AG09309 (cell line): ENCODE measurements at regions not wholly inside any gene's neighbourhood (a gene's known extent, or its start where the extent isn't known, plus 50 kb on each side); places are given as distances from the start of the nearest gene placed in this dataset.
"Not testable (repeated sequence)": the region's sequence is repeated elsewhere in the genome, so short reads cannot be mapped to it uniquely, and the experiment has no call there.

Source experiments
- DNase-seq: peaks from one replicate; pipeline ENCODE4 v3.0.0-alpha.2; 2010; ENCODE audit warnings: low read depth
- H3K4me3 ChIP-seq: 2 replicates; pipeline ENCODE4 v1.5.1; 2011; ENCODE audit warnings: mild to moderate bottlenecking, low read depth, low read length, moderate library complexity; ENCODE audit not compliant: control insufficient read depth
- TF ChIP-seq, protein P1 (sequence below): IDR thresholded peaks from 2 replicates; pipeline ENCODE4 v1.5.1; 2011; ENCODE audit warnings: mild to moderate bottlenecking, low read depth, low read length, inconsistent platforms; ENCODE audit not compliant: insufficient read depth, control insufficient read depth; ENCODE audit errors: missing control alignments

GRCh38 chr18:51340332-51340731 lies 142.9 kb upstream of the MEX3C start:
- DNase-seq: no peak
- H3K4me3 ChIP-seq: no peak overlapping the region

DNA sequence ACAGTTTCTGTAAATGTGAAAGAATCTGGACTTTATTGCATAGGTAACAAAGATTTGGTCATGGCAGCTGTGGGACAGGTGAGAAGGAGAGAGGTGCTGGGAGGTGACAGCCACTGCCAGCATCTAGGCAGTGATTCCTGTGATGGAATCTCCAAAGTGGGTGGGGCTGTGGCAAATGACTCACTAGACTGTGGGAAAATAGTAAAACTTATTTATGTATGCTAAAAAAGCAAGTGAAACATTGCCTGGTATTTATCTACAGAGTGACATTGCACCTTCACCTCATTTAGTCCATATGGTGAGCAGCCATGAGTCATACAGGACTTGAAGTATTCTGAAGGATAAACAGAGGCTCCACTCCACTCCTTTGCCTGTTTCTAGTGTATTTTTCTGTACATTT lies 145.3 kb upstream of the MEX3C start:
- TF ChIP-seq, protein P1, sequence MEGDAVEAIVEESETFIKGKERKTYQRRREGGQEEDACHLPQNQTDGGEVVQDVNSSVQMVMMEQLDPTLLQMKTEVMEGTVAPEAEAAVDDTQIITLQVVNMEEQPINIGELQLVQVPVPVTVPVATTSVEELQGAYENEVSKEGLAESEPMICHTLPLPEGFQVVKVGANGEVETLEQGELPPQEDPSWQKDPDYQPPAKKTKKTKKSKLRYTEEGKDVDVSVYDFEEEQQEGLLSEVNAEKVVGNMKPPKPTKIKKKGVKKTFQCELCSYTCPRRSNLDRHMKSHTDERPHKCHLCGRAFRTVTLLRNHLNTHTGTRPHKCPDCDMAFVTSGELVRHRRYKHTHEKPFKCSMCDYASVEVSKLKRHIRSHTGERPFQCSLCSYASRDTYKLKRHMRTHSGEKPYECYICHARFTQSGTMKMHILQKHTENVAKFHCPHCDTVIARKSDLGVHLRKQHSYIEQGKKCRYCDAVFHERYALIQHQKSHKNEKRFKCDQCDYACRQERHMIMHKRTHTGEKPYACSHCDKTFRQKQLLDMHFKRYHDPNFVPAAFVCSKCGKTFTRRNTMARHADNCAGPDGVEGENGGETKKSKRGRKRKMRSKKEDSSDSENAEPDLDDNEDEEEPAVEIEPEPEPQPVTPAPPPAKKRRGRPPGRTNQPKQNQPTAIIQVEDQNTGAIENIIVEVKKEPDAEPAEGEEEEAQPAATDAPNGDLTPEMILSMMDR: no peak
- no peak for DNase-seq
- no peak overlapping the region for H3K4me3 ChIP-seq

More at GRCh38 chr18:51340332-51340731, 142.9 kb upstream of the MEX3C start:
- TF ChIP-seq, protein P1: no peak

DNA sequence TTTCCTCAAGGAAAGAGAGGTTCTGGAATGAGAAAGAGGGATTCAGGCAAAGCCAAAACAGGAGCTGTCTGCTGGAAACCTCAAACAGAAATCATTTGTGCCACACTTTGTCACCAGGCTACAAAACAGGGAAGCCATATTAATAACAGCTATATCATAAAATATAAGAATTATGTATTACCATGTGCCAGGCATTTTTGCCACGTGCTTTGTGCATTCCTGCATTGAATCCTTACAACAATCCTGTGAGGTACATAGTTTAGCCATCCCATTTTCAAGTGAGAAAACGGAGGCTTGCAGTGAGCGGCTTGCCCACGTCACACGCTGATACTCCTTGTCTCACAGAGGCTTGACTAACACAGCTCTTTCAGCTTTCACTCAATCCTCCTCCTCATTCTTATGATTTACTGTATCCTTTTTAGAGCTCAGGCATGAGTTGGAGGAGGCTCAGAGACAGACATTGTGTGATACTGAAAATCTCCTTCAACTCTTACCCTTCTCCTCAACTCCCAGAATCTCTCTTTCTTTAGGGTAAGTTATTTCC lies 148.4 kb upstream of the MEX3C start:
- H3K4me3 ChIP-seq: no peak overlapping the region
- TF ChIP-seq, protein P1: no peak
- no peak for DNase-seq

GRCh38 chr18:51346404-51346803 lies 148.9 kb upstream of the MEX3C start:
- DNase-seq: no peak
- no peak overlapping the region for H3K4me3 ChIP-seq
- TF ChIP-seq, protein P1: no peak

- TF ChIP-seq, protein P1: no peak
- DNase-seq: no peak
- no peak overlapping the region for H3K4me3 ChIP-seq
Observed at GRCh38 chr18:51350081-51350480, 152.6 kb upstream of the MEX3C start.

- DNase-seq: no peak
- no peak overlapping the region for H3K4me3 ChIP-seq
- TF ChIP-seq, protein P1: no peak
Observed at GRCh38 chr18:51355841-51356240, 158.4 kb upstream of the MEX3C start.

DNA sequence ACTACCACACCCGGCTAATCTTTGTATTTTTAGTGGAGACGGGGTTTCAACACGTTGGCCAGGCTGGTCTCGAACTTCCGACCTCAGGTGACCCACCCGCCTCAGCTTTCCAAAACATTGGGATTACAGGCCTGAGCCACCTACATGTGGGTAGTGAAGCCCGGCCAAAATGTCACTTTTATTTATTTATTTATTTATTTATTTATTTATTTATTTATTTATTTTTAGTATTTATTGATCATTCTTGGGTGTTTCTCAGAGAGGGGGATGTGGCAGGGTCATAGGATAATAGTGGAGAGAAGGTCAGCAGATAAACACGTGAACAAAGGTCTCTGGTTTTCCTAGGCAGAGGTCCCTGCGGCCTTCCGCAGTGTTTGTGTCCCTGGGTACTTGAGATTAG lies 162.8 kb upstream of the MEX3C start:
- H3K4me3 ChIP-seq: not testable (repeated sequence)

More for the DNA sequence above, 162.8 kb upstream of the MEX3C start:
- DNase-seq: not testable (repeated sequence)
